HCT116 (cell line): ENCODE measurements at regions not wholly inside any gene's neighbourhood (a gene's known extent, or its start where the extent isn't known, plus 50 kb on each side); places are given as distances from the start of the nearest gene placed in this dataset.

Source experiments
- ATAC-seq: fragments of 200-7000 bp; cut with Tn5 transposase; 2 replicates; pipeline ENCODE4 v1.9.1; 2020; ENCODE audit warnings: mild to moderate bottlenecking, moderate library complexity
- BruUV-seq: library from RNA; stranded (reverse); fragments of 400-500 nt; replicated peaks from 2 replicates; lab custom pipeline; 2021; lab: Mats Ljungman, UMichigan
- CTCF ChIA-PET: fragments of 300-600 bp; sonication (Branson Sonifier 250); formaldehyde crosslinking; loops from one replicate; lab custom pipeline; 2021; ENCODE audit warnings: antibody characterized with exemption; lab: Charles Lee
- POLR2A ChIA-PET: fragments of 300-600, 350-600 bp; sonication (Branson Sonifier 250); formaldehyde crosslinking; loops from one replicate; lab custom pipeline; 2021; ENCODE audit warnings: antibody characterized with exemption; lab: Charles Lee
- RAD21 ChIA-PET, 2 experiments: fragments of 300-600 bp; sonication (Branson Sonifier 250); formaldehyde crosslinking; loops; one replicate each; lab custom pipeline; 2023; ENCODE audit warnings: low total read pairs in 2 of 2; ENCODE audit not compliant: uncharacterized antibody in 2 of 2, unreplicated experiment in 2 of 2, low non-redundant PET in 1 of 2; lab: Charles Lee
- DNase-seq: peaks from one replicate; pipeline ENCODE4 v3.0.0-alpha.2; 2010; ENCODE audit warnings: low read depth, low spot score
- H2AFZ ChIP-seq: fragments of 200-600 bp; shearing (Covaris generic), sonication (generic); 2 replicates; pipeline ENCODE4 v1.6.1; 2017; ENCODE audit warnings: low read depth, mixed run types, mixed read lengths, antibody characterized with exemption, low read length; ENCODE audit not compliant: poor library complexity, severe bottlenecking
- H3K27ac ChIP-seq: 2 replicates; pipeline ENCODE4 v1.5.1; 2012; ENCODE audit warnings: low read depth, low read length
- H3K27me3 ChIP-seq: fragments of 200-600 bp; sonication (generic); 2 replicates; pipeline ENCODE4 v1.6.1; 2016; ENCODE audit warnings: mixed run types, low read length, mixed read lengths; ENCODE audit not compliant: insufficient read depth
- H3K36me3 ChIP-seq, 2 experiments: fragments of 200-500 bp in 1 of 2; fragments of 200-600 bp in 1 of 2; sonication (Bioruptor generic) in 1 of 2; sonication (generic) in 1 of 2; 2 replicates each; pipeline versions ENCODE4 v1.5.1 to v1.6.1; 2014 to 2016; ENCODE audit warnings: low read length in 2 of 2, inconsistent platforms in 1 of 2, mixed read lengths in 1 of 2, mixed run types in 1 of 2; ENCODE audit not compliant: insufficient read depth in 2 of 2, control insufficient read depth in 1 of 2
- H3K4me1 ChIP-seq, 2 experiments: fragments of 200-600 bp in 1 of 2; sonication (generic) in 1 of 2; 2 replicates each; pipeline versions ENCODE4 v1.5.1 to v1.6.1; 2012 to 2017; ENCODE audit warnings: low read length in 2 of 2, inconsistent platforms in 1 of 2, mild to moderate bottlenecking in 1 of 2, mixed read lengths in 1 of 2, mixed run types in 1 of 2, moderate library complexity in 1 of 2; ENCODE audit not compliant: insufficient read depth in 2 of 2, control insufficient read depth in 1 of 2
- H3K4me2 ChIP-seq: fragments of 200-600 bp; sonication (generic); 2 replicates; pipeline ENCODE4 v1.6.1; 2017; ENCODE audit warnings: mixed run types, low read length, mixed read lengths
- H3K4me3 ChIP-seq, 2 experiments: fragments of 200-600 bp in 1 of 2; sonication (generic) in 1 of 2; replicated peaks in 1 of 2; 2 replicates each; pipeline ENCODE4 v1.5.1; 2011 to 2016; ENCODE audit warnings: low read length in 2 of 2, control low read depth in 1 of 2, low read depth in 1 of 2, mild to moderate bottlenecking in 1 of 2, mixed read lengths in 1 of 2, mixed run types in 1 of 2
- H3K79me2 ChIP-seq: fragments of 200-600 bp; sonication (generic); 2 replicates; pipeline ENCODE4 v1.6.1; 2017; ENCODE audit warnings: mild to moderate bottlenecking, mixed run types, low read length, moderate library complexity, mixed read lengths; ENCODE audit not compliant: insufficient read depth
- H3K9ac ChIP-seq: fragments of 200-600 bp; sonication (generic); 2 replicates; pipeline ENCODE4 v1.6.1; 2016; ENCODE audit warnings: low read length, mixed read lengths
- H3K9me2 ChIP-seq: fragments of 200-600 bp; sonication (generic), shearing (Covaris generic); 2 replicates; pipeline ENCODE4 v1.6.1; 2017; ENCODE audit warnings: mixed run types, mild to moderate bottlenecking, moderate library complexity; ENCODE audit not compliant: insufficient read depth
- H3K9me3 ChIP-seq, 2 experiments: fragments of 200-500 bp in 1 of 2; fragments of 200-600 bp in 1 of 2; sonication (Bioruptor generic) in 1 of 2; sonication (generic) in 1 of 2; 2 replicates each; pipeline ENCODE4 v1.6.1; 2014 to 2017; ENCODE audit warnings: low read length in 2 of 2, mixed read lengths in 2 of 2, inconsistent platforms in 1 of 2, low read depth in 1 of 2, mild to moderate bottlenecking in 1 of 2, mixed run types in 1 of 2, moderate library complexity in 1 of 2; ENCODE audit not compliant: control insufficient read depth in 1 of 2, insufficient read depth in 1 of 2
- H4K20me1 ChIP-seq: fragments of 200-600 bp; sonication (generic), shearing (Covaris generic); 2 replicates; pipeline ENCODE4 v1.6.1; 2017; ENCODE audit warnings: mixed run types, mild to moderate bottlenecking, moderate library complexity; ENCODE audit not compliant: insufficient read depth
- CEBPB ChIP-seq: IDR thresholded peaks from 2 replicates; pipeline ENCODE4 v1.6.1; 2012; ENCODE audit warnings: low read depth
- EGR1 ChIP-seq: IDR thresholded peaks from 2 replicates; pipeline ENCODE4 v1.6.1; 2012; ENCODE audit warnings: low read depth
- ELF1 ChIP-seq: IDR thresholded peaks from 2 replicates; pipeline ENCODE4 v1.6.1; 2012; ENCODE audit warnings: low read depth, borderline replicate concordance
- EZH2 ChIP-seq: fragments of 200-600 bp; sonication (generic); IDR thresholded peaks from 2 replicates; pipeline ENCODE4 v1.6.1; 2017; ENCODE audit warnings: antibody characterized with exemption, mixed run types
- FOSL1 ChIP-seq: IDR thresholded peaks from 2 replicates; pipeline ENCODE4 v1.6.1; 2012; ENCODE audit warnings: low read depth
- JUND ChIP-seq: IDR thresholded peaks from 2 replicates; pipeline ENCODE4 v1.6.1; 2012
- POLR2A ChIP-seq: IDR thresholded peaks from 2 replicates; pipeline ENCODE4 v1.7.0; 2011; ENCODE audit warnings: borderline replicate concordance; ENCODE audit not compliant: insufficient read depth, insufficient read length; ENCODE audit errors: extremely low read depth
- POLR2AphosphoS5 ChIP-seq: IDR thresholded peaks from 2 replicates; pipeline ENCODE4 v1.6.1; 2011; ENCODE audit warnings: mild to moderate bottlenecking, low read depth, low read length, moderate library complexity
- RAD21 ChIP-seq: IDR thresholded peaks from 2 replicates; pipeline ENCODE4 v1.6.1; 2012; ENCODE audit warnings: low read depth, mild to moderate bottlenecking
- SIN3A ChIP-seq: IDR thresholded peaks from 2 replicates; pipeline ENCODE4 v1.6.1; 2012; ENCODE audit warnings: low read depth
- SRF ChIP-seq: IDR thresholded peaks from 2 replicates; pipeline ENCODE4 v1.6.1; 2012; ENCODE audit warnings: low read depth
- TCF7L2 ChIP-seq: IDR thresholded peaks from 2 replicates; pipeline ENCODE4 v1.7.0; 2011; ENCODE audit warnings: borderline replicate concordance, inconsistent platforms; ENCODE audit not compliant: insufficient read depth, insufficient read length; ENCODE audit errors: extremely low read depth
- YY1 ChIP-seq: IDR thresholded peaks from 2 replicates; pipeline ENCODE4 v1.6.1; 2011; ENCODE audit warnings: low read length, low read depth, moderate library complexity, mild to moderate bottlenecking; ENCODE audit not compliant: insufficient replicate concordance; ENCODE audit errors: extremely low read depth
- ZFX ChIP-seq: fragments of 450-650 bp; IDR thresholded peaks from 2 replicates; pipeline ENCODE4 v1.6.1; 2017
- ZNF274 ChIP-seq: fragments of 200-500 bp; sonication (Bioruptor generic); IDR thresholded peaks from 2 replicates; pipeline ENCODE4 v1.6.1; 2014; ENCODE audit warnings: mild to moderate bottlenecking, low read depth, low read length, inconsistent platforms
- intact Hi-C: fragments of 100-400 bp; cut with micrococcal nuclease; formaldehyde crosslinking; loops from 2 replicates; pipeline ENCODE4 v1.10.0; 2022
- TF ChIP-seq, protein P1 (sequence below), 3 experiments: fragments of 200-600 bp in 1 of 3; sonication (generic) in 1 of 3; IDR thresholded peaks in 2 of 3; conservative IDR thresholded peaks in 1 of 3; 2 replicates each; pipeline ENCODE4 v1.5.1; 2012 to 2017; ENCODE audit warnings: low read depth in 2 of 3, low read length in 2 of 3, antibody characterized with exemption in 1 of 3, borderline replicate concordance in 1 of 3, control low read depth in 1 of 3, mild to moderate bottlenecking in 1 of 3, mixed read lengths in 1 of 3, mixed run types in 1 of 3, moderate library complexity in 1 of 3; ENCODE audit not compliant: insufficient read depth in 1 of 3
- TF ChIP-seq, protein P2 (sequence below): IDR thresholded peaks from 2 replicates; pipeline ENCODE4 v1.6.1; 2012
- TF ChIP-seq, protein P3 (sequence below): IDR thresholded peaks from 2 replicates; pipeline ENCODE4 v1.6.1; 2011; ENCODE audit warnings: mild to moderate bottlenecking, low read length, moderate library complexity; ENCODE audit not compliant: insufficient replicate concordance; ENCODE audit errors: extremely low read depth
- TF ChIP-seq, protein P4 (sequence below): IDR thresholded peaks from 2 replicates; pipeline ENCODE4 v1.6.1; 2012; ENCODE audit warnings: low read depth

DNA sequence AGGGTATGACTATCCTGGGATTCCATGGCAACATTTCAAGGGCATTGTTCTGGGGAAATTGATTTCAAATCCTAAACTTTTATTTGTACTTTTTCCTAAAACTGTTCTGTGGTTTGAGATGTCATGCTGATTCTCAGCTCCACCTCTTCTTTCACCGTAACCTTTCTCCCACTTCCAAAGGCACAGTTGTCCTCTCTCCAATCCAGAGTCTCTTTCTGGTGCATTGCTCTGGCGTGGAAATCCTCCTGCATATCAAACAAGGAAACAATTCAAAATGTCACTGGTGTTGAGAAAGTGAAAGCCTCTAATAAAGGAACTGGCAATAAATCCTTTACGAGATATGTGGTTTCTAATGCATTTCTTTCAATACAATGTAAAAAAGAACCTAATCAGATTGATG, 155.1 kb upstream of the CDH2 start:
- CTCF ChIA-PET, result no interaction called here
- Histone ChIP-seq H3K9me2 (no peaks in the 10 kb centered on the region), H3K4me1 (no peaks in the 10 kb centered on the region), H3K79me2 (no peaks in the 10 kb centered on the region), H3K27ac (no peak overlapping the region), H3K9ac (no peak overlapping the region), H4K20me1 (no peaks in the 10 kb centered on the region), H3K4me3 (no peak overlapping the region), H3K9me3 (peaks cover 0 to under 1% of the 10 kb centered on the region in 2 experiments; a peak in 1 of 4 replicates), H3K27me3 (no peaks in the 10 kb centered on the region), H3K4me2 (no peak overlapping the region), H3K36me3 (no peaks in the 10 kb centered on the region; a peak in 1 of 4 replicates), H2AFZ (no peak overlapping the region)
- RAD21 ChIA-PET, result no interaction called here
- POLR2A ChIA-PET, result no interaction called here
- DNase-seq (no peak), ATAC-seq (no peak)
- intact Hi-C loops, result no loop called here
- no TSS peak for BruUV-seq
- TF ChIP-seq EGR1 (no peak), SIN3A (no peak), ZFX (no peak), CEBPB (no peak), FOSL1 (no peak), POLR2A (no peak), SRF (no peak), ZNF274 (no peak), JUND (no peak), POLR2AphosphoS5 (no peak), ELF1 (no peak), YY1 (no peak), RAD21 (no peak), EZH2 (no peak), TCF7L2 (no peak)
- TF ChIP-seq, protein P1, sequence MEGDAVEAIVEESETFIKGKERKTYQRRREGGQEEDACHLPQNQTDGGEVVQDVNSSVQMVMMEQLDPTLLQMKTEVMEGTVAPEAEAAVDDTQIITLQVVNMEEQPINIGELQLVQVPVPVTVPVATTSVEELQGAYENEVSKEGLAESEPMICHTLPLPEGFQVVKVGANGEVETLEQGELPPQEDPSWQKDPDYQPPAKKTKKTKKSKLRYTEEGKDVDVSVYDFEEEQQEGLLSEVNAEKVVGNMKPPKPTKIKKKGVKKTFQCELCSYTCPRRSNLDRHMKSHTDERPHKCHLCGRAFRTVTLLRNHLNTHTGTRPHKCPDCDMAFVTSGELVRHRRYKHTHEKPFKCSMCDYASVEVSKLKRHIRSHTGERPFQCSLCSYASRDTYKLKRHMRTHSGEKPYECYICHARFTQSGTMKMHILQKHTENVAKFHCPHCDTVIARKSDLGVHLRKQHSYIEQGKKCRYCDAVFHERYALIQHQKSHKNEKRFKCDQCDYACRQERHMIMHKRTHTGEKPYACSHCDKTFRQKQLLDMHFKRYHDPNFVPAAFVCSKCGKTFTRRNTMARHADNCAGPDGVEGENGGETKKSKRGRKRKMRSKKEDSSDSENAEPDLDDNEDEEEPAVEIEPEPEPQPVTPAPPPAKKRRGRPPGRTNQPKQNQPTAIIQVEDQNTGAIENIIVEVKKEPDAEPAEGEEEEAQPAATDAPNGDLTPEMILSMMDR (IDR thresholded peaks at IDR 0.05 in 2 of 3, conservative IDR thresholded peaks at IDR 0.05 in 1 of 3; ENCODE audit: borderline replicate concordance in 1 of 3, insufficient read depth in 1 of 3, low read depth in 2 of 3, low read length in 2 of 3), result no peak
- TF ChIP-seq, protein P2, sequence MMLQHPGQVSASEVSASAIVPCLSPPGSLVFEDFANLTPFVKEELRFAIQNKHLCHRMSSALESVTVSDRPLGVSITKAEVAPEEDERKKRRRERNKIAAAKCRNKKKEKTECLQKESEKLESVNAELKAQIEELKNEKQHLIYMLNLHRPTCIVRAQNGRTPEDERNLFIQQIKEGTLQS, result no peak
- TF ChIP-seq, protein P3, sequence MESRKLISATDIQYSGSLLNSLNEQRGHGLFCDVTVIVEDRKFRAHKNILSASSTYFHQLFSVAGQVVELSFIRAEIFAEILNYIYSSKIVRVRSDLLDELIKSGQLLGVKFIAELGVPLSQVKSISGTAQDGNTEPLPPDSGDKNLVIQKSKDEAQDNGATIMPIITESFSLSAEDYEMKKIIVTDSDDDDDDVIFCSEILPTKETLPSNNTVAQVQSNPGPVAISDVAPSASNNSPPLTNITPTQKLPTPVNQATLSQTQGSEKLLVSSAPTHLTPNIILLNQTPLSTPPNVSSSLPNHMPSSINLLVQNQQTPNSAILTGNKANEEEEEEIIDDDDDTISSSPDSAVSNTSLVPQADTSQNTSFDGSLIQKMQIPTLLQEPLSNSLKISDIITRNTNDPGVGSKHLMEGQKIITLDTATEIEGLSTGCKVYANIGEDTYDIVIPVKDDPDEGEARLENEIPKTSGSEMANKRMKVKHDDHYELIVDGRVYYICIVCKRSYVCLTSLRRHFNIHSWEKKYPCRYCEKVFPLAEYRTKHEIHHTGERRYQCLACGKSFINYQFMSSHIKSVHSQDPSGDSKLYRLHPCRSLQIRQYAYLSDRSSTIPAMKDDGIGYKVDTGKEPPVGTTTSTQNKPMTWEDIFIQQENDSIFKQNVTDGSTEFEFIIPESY, result no peak
- TF ChIP-seq, protein P4, sequence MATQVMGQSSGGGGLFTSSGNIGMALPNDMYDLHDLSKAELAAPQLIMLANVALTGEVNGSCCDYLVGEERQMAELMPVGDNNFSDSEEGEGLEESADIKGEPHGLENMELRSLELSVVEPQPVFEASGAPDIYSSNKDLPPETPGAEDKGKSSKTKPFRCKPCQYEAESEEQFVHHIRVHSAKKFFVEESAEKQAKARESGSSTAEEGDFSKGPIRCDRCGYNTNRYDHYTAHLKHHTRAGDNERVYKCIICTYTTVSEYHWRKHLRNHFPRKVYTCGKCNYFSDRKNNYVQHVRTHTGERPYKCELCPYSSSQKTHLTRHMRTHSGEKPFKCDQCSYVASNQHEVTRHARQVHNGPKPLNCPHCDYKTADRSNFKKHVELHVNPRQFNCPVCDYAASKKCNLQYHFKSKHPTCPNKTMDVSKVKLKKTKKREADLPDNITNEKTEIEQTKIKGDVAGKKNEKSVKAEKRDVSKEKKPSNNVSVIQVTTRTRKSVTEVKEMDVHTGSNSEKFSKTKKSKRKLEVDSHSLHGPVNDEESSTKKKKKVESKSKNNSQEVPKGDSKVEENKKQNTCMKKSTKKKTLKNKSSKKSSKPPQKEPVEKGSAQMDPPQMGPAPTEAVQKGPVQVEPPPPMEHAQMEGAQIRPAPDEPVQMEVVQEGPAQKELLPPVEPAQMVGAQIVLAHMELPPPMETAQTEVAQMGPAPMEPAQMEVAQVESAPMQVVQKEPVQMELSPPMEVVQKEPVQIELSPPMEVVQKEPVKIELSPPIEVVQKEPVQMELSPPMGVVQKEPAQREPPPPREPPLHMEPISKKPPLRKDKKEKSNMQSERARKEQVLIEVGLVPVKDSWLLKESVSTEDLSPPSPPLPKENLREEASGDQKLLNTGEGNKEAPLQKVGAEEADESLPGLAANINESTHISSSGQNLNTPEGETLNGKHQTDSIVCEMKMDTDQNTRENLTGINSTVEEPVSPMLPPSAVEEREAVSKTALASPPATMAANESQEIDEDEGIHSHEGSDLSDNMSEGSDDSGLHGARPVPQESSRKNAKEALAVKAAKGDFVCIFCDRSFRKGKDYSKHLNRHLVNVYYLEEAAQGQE, result no peak
